GM19328 (cell line): ENCODE measurements at regions not wholly inside any gene's neighbourhood (a gene's known extent, or its start where the extent isn't known, plus 50 kb on each side); places are given as distances from the start of the nearest gene placed in this dataset.
"Not testable (repeated sequence)": the region's sequence is repeated elsewhere in the genome, so short reads cannot be mapped to it uniquely, and the experiment has no call there.

ENCODE experiments used
- ATAC-seq: cut with Tn5 transposase; IDR thresholded peaks from one replicate; pipeline ENCODE4 v1.9.1; 2021; ENCODE audit warnings: mild to moderate bottlenecking, moderate library complexity; ENCODE audit not compliant: unreplicated experiment

- not testable (repeated sequence) for ATAC-seq
Measured at GRCh38 chr9:7484014-7484413, 315.6 kb downstream of the DMAC1 start.

GRCh38 chr9:7481570-7481969 lies 318.0 kb downstream of the DMAC1 start:
- no peak for ATAC-seq

- no peak for ATAC-seq
Measured at GRCh38 chr9:7479300-7479699, 320.3 kb downstream of the DMAC1 start.

- no peak for ATAC-seq
Measured at GRCh38 chr9:7478646-7479045, 320.9 kb downstream of the DMAC1 start.

GRCh38 chr9:7467186-7467585 lies 332.4 kb downstream of the DMAC1 start:
- ATAC-seq = no peak

- ATAC-seq = no peak
Measured at GRCh38 chr9:7461791-7462190, 337.8 kb downstream of the DMAC1 start.

GRCh38 chr9:7456793-7457530 lies 342.6 kb downstream of the DMAC1 start:
- no peak for ATAC-seq

- ATAC-seq = no peak
Measured at GRCh38 chr9:7456377-7456776, 343.2 kb downstream of the DMAC1 start.

- no peak for ATAC-seq
Measured at GRCh38 chr9:7454624-7455023, 345.0 kb downstream of the DMAC1 start.

GRCh38 chr9:7452378-7452777 lies 347.2 kb downstream of the DMAC1 start:
- no peak for ATAC-seq

GRCh38 chr9:7451062-7451461 lies 348.5 kb downstream of the DMAC1 start:
- no peak for ATAC-seq

GRCh38 chr9:7443541-7443940 lies 356.0 kb downstream of the DMAC1 start:
- ATAC-seq = no peak

GRCh38 chr9:7439355-7439995 lies 360.1 kb downstream of the DMAC1 start:
- no peak for ATAC-seq

GRCh38 chr9:7436754-7437153 lies 362.8 kb downstream of the DMAC1 start:
- ATAC-seq = no peak

GRCh38 chr9:7433508-7434292 lies 365.9 kb downstream of the DMAC1 start:
- ATAC-seq = no peak

GRCh38 chr9:7432989-7433388 lies 366.6 kb downstream of the DMAC1 start:
- ATAC-seq = no peak

GRCh38 chr9:7417397-7417796 lies 382.2 kb downstream of the DMAC1 start:
- not testable (repeated sequence) for ATAC-seq

GRCh38 chr9:7415836-7416235 lies 383.7 kb downstream of the DMAC1 start:
- ATAC-seq = no peak

GRCh38 chr9:7408845-7409244 lies 390.7 kb downstream of the DMAC1 start:
- no peak for ATAC-seq

GRCh38 chr9:7407246-7407645 lies 392.3 kb downstream of the DMAC1 start:
- no peak for ATAC-seq

GRCh38 chr9:7405924-7406604 lies 393.5 kb downstream of the DMAC1 start:
- peak; percentile 78 for ATAC-seq
